ENCODE measurements at regions not wholly inside any gene's neighbourhood (a gene's known extent, or its start where the extent isn't known, plus 50 kb on each side); places are given as distances from the start of the nearest gene placed in this dataset.

- Histone ChIP-seq H3K4me1 (ENCODE audit: control insufficient read depth, low read length) (no peaks in the 10 kb centered on the region), H3K27me3 (ENCODE audit: control insufficient read depth, low read length) (no peaks in the 10 kb centered on the region), H3K36me3 (ENCODE audit: control insufficient read depth, low read length) (no peaks in the 10 kb centered on the region), H3K9me3 (ENCODE audit: control insufficient read depth, insufficient read depth, low read length) (no peaks in the 10 kb centered on the region), H3F3A (ENCODE audit: control insufficient read depth, insufficient read depth) (no peaks in the 10 kb centered on the region), H4K20me1 (ENCODE audit: control insufficient read depth, insufficient read depth, low read depth, low read length) (no peaks in the 10 kb centered on the region), H3K27ac (ENCODE audit: low read depth, low read length) (no peak overlapping the region), H3K4me2 (ENCODE audit: low read length) (no peak overlapping the region), H3K4me3 (ENCODE audit: low read length) (no peak overlapping the region), H3K79me2 (ENCODE audit: control insufficient read depth, low read length) (no peaks in the 10 kb centered on the region), H3K9me2 (replicated peaks; ENCODE audit: control insufficient read depth, low read length) (no peaks in the 10 kb centered on the region; the same call in 1 of the 2 replicates)
- no peak for TF ChIP-seq EZH2phosphoT487 (IDR thresholded peaks at IDR 0.05; ENCODE audit: borderline replicate concordance, low read length)
- no peak for TF ChIP-seq CTCF (IDR thresholded peaks at IDR 0.05; ENCODE audit: low read depth, low read length, poor library complexity, severe bottlenecking)
Measured at GRCh38 chr6:40037271-40037670, 103.0 kb upstream of the MOCS1 start.

GRCh38 chr6:40036186-40036585 lies 101.9 kb upstream of the MOCS1 start:
- Histone ChIP-seq H3K27ac (ENCODE audit: low read depth, low read length) (no peak overlapping the region), H3K79me2 (ENCODE audit: control insufficient read depth, low read length) (no peaks in the 10 kb centered on the region), H3K27me3 (ENCODE audit: control insufficient read depth, low read length) (no peaks in the 10 kb centered on the region), H3K36me3 (ENCODE audit: control insufficient read depth, low read length) (no peaks in the 10 kb centered on the region), H3K4me2 (ENCODE audit: low read length) (no peak overlapping the region), H3F3A (ENCODE audit: control insufficient read depth, insufficient read depth) (no peaks in the 10 kb centered on the region), H4K20me1 (ENCODE audit: control insufficient read depth, insufficient read depth, low read depth, low read length) (no peaks in the 10 kb centered on the region), H3K9me3 (ENCODE audit: control insufficient read depth, insufficient read depth, low read length) (no peaks in the 10 kb centered on the region), H3K9me2 (replicated peaks; ENCODE audit: control insufficient read depth, low read length) (no peaks in the 10 kb centered on the region), H3K4me1 (ENCODE audit: control insufficient read depth, low read length) (no peaks in the 10 kb centered on the region), H3K4me3 (ENCODE audit: low read length) (no peak overlapping the region)
- TF ChIP-seq EZH2phosphoT487 (IDR thresholded peaks at IDR 0.05; ENCODE audit: borderline replicate concordance, low read length) = no peak
- TF ChIP-seq CTCF (IDR thresholded peaks at IDR 0.05; ENCODE audit: low read depth, low read length, poor library complexity, severe bottlenecking) = no peak

DNA sequence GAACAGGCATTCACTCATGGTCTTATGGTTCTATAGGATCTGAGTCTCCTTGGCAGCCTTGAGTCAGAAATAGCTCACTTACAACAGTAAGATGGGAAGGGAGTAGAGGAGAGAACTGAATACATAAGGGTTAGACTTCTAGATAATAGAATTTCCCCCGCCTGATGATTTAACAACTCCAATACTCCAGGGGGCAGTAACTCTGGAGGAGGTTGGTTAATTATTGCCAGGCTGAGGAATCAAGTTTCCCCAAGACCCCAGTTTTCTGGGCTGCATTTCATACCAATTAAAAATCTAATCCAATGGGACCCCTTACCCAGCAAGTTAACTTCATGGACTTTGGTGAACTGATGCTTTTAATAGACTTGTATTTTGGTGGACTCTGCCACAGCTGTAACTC lies 94.2 kb upstream of the MOCS1 start:
- Histone ChIP-seq H3K9me2 (replicated peaks; ENCODE audit: control insufficient read depth, low read length) (no peaks in the 10 kb centered on the region), H3K9me3 (ENCODE audit: control insufficient read depth, insufficient read depth, low read length) (no peaks in the 10 kb centered on the region), H3K4me3 (ENCODE audit: low read length) (no peak overlapping the region), H3K27ac (ENCODE audit: low read depth, low read length) (no peak overlapping the region), H3K27me3 (ENCODE audit: control insufficient read depth, low read length) (no peaks in the 10 kb centered on the region), H3K4me2 (ENCODE audit: low read length) (no peak overlapping the region), H3F3A (ENCODE audit: control insufficient read depth, insufficient read depth) (no peaks in the 10 kb centered on the region), H3K79me2 (ENCODE audit: control insufficient read depth, low read length) (no peaks in the 10 kb centered on the region), H3K36me3 (ENCODE audit: control insufficient read depth, low read length) (no peaks in the 10 kb centered on the region), H3K4me1 (ENCODE audit: control insufficient read depth, low read length) (no peaks in the 10 kb centered on the region), H4K20me1 (ENCODE audit: control insufficient read depth, insufficient read depth, low read depth, low read length) (no peaks in the 10 kb centered on the region)
- TF ChIP-seq EZH2phosphoT487 (IDR thresholded peaks at IDR 0.05; ENCODE audit: borderline replicate concordance, low read length) (no peak), CTCF (IDR thresholded peaks at IDR 0.05; ENCODE audit: low read depth, low read length, poor library complexity, severe bottlenecking) (no peak)

GRCh38 chr6:40022867-40023266 lies 88.6 kb upstream of the MOCS1 start:
- Histone ChIP-seq H3K4me2 (ENCODE audit: low read length) (no peak overlapping the region), H3K27me3 (ENCODE audit: control insufficient read depth, low read length) (no peaks in the 10 kb centered on the region), H3K79me2 (ENCODE audit: control insufficient read depth, low read length) (no peaks in the 10 kb centered on the region), H4K20me1 (ENCODE audit: control insufficient read depth, insufficient read depth, low read depth, low read length) (no peaks in the 10 kb centered on the region), H3K36me3 (ENCODE audit: control insufficient read depth, low read length) (no peaks in the 10 kb centered on the region), H3K27ac (ENCODE audit: low read depth, low read length) (no peak overlapping the region), H3K4me1 (ENCODE audit: control insufficient read depth, low read length) (no peaks in the 10 kb centered on the region), H3K9me2 (replicated peaks; ENCODE audit: control insufficient read depth, low read length) (no peaks in the 10 kb centered on the region), H3F3A (ENCODE audit: control insufficient read depth, insufficient read depth) (no peaks in the 10 kb centered on the region), H3K4me3 (ENCODE audit: low read length) (no peak overlapping the region), H3K9me3 (ENCODE audit: control insufficient read depth, insufficient read depth, low read length) (0 out of 2 replicates have a peak, but pooled peaks cover 3% of the 10 kb centered on the region)
- no peak for TF ChIP-seq EZH2phosphoT487 (IDR thresholded peaks at IDR 0.05; ENCODE audit: borderline replicate concordance, low read length)
- no peak for TF ChIP-seq CTCF (IDR thresholded peaks at IDR 0.05; ENCODE audit: low read depth, low read length, poor library complexity, severe bottlenecking)
